GM12872 (cell line): ENCODE measurements at regions not wholly inside any gene's neighbourhood (a gene's known extent, or its start where the extent isn't known, plus 50 kb on each side); places are given as distances from the start of the nearest gene placed in this dataset.

Source experiments
- TF ChIP-seq, protein P1 (sequence below): IDR thresholded peaks from 3 replicates; pipeline ENCODE4 v1.5.1; 2011; ENCODE audit warnings: low read depth, mild to moderate bottlenecking, low read length, moderate library complexity; ENCODE audit not compliant: insufficient read depth

DNA sequence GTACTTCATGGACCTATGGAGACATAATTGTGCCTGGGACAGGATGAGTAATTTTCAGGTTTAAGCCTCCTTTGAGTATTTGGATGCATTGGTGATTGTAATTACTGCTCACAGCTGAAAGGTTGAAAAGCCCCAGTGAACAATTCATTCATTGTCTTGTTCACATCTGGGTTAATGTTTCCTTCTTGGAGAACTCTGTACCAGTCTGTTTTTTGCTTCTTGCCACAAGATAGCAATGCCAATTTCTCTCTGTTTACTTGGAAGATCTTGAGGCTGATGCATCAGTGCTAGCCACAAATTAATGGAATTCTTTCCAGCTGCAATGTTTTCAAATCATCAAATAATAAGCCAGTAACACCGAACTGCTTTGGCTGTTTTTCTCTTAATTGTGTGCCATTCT is 207.8 kb downstream of the BMP2 start:
- TF ChIP-seq, protein P1, sequence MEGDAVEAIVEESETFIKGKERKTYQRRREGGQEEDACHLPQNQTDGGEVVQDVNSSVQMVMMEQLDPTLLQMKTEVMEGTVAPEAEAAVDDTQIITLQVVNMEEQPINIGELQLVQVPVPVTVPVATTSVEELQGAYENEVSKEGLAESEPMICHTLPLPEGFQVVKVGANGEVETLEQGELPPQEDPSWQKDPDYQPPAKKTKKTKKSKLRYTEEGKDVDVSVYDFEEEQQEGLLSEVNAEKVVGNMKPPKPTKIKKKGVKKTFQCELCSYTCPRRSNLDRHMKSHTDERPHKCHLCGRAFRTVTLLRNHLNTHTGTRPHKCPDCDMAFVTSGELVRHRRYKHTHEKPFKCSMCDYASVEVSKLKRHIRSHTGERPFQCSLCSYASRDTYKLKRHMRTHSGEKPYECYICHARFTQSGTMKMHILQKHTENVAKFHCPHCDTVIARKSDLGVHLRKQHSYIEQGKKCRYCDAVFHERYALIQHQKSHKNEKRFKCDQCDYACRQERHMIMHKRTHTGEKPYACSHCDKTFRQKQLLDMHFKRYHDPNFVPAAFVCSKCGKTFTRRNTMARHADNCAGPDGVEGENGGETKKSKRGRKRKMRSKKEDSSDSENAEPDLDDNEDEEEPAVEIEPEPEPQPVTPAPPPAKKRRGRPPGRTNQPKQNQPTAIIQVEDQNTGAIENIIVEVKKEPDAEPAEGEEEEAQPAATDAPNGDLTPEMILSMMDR, result no peak

GRCh38 chr20:6976106-6976900 is 208.8 kb downstream of the BMP2 start:
- TF ChIP-seq, protein P1, result no peak

DNA sequence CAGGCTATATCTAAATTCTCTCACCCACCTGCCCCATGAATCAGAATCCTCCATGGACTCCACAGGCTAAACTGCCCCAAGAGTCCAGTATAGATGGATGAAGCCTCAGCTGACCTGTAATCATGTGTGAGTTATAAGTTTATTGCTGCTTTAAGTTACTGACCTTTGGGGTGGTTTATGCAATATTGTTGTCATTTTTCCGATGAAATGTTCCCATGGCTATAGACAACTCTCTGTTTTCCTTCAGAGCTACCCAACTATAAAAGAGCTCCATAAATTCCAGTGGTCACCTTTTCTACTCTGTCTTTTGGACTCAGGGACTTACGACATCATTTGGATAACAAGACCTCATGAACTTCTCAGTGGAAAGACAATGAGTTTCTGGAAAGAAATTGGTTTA is 212.1 kb downstream of the BMP2 start:
- TF ChIP-seq, protein P1, result no peak

DNA sequence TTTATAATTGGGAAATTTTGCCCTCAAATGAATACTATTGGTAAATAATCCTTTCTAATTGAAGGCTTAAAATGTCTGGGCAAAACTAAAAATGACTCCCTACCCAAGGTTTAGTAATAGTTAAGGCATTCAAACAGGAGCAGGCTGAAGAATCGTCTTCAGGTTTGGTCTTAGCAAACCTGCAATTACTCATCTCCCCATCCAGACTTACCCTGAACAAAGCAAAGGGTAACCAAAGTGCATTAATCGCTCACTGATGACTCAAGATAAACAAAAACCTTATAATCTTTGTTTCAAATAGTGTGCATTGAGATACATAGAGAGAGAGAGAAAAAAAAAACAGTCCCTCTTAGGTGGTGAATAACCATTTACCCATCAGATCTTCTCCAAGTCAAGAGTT is 225.5 kb downstream of the BMP2 start:
- TF ChIP-seq, protein P1, result no peak

GRCh38 chr20:6993511-6993910 is 226.0 kb downstream of the BMP2 start:
- TF ChIP-seq, protein P1, result no peak

GRCh38 chr20:6994452-6994851 is 227.0 kb downstream of the BMP2 start:
- TF ChIP-seq, protein P1, result no peak

DNA sequence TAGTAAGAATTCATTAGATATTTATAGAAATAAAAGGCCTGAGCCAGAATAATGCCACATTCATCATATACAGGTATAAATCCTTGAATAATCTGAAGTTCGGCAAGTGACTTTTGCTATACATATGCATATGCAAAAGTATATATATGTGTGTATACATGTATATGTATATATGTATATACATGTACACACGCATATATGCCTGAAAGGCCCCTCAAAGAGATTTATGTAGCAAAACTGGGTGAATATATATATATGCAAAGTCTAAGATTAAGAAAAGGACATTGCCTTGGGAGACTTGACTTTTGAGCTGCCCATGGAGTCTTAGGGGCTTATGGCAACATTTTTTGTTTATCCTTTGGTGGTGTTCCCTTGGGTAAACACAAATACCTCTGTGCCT is 231.4 kb downstream of the BMP2 start:
- TF ChIP-seq, protein P1, result no peak
